ENCODE measurements at regions not wholly inside any gene's neighbourhood (a gene's known extent, or its start where the extent isn't known, plus 50 kb on each side); places are given as distances from the start of the nearest gene placed in this dataset.
"Not testable (repeated sequence)": the region's sequence is repeated elsewhere in the genome, so short reads cannot be mapped to it uniquely, and the experiment has no call there.

- peak in 1 of 5 donors; percentile 21 for DNase-seq
These were observed 73.9 kb upstream of the BACH2 start for GRCh38 chr6:90370493-90370959.

GRCh38 chr6:90369651-90370050 lies 73.0 kb upstream of the BACH2 start:
- DNase-seq = no peak

DNA sequence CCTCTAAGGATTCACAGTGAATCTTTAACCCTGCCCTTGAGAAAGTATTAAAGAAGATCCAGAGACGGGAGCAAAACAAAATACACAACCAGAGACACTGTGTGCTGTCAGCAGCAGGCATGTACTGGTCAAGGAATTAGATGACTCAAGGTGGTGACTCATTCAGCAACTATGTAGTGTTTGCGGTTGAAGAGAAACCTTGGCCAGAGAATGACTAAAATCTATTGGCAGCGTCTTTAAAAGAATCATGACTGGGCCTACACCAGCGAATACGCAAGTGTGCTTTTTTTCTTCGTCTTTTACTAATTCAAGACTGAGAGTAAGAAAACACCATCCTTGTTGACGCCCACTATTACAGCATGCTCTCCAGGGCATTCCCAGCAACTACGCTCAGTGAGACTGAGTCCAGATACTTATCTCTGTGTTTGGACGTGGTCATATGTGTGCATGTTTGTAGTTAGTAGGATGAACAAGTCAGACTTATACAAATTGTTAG lies 72.4 kb upstream of the BACH2 start:
- DNase-seq = peak in 1 of 5 donors; percentile 83

- DNase-seq = no peak
These were observed 72.0 kb upstream of the BACH2 start for GRCh38 chr6:90368601-90369000.

DNA sequence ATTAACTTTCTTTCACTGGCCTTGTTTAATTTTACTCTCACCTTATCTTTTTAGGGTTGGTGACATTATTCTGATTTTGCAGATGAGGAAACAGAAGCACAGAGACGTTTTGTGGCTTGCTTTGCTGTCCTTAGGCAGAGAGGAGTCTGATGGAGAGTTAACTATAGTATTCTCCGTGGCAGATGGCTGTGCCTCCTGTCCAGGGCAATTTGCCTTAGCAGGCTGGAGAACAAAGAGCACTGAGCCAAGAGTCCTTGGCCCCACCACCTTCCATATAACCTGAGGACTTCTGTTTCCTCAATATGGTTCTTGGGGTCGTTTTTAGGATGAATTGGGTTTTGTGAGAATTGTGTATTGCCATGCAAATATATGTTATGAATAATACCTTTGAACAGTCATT lies 71.4 kb upstream of the BACH2 start:
- no peak for DNase-seq

GRCh38 chr6:90365565-90366219 lies 69.0 kb upstream of the BACH2 start:
- no peak for DNase-seq

DNA sequence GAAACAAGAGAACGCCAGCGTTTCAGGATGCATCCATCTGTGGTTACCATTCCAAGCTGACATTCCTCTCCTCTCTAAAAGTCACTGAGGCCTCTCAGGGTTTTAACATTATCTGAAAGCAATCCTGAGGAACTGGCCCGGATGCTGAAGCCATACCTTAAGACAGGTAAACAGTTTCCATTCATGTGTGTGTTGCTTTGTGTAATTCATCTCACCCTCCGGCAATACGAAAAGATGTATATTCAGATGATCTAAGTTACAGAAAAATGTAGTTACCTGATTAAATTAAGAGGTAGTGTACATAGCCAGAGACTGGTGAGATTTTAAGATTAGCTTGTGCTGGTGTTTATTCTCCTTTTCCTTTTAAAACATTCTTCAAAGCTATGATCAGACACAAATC lies 68.4 kb upstream of the BACH2 start:
- DNase-seq = no peak

- DNase-seq = no peak
These were observed 67.6 kb upstream of the BACH2 start for GRCh38 chr6:90364286-90364685.

DNA sequence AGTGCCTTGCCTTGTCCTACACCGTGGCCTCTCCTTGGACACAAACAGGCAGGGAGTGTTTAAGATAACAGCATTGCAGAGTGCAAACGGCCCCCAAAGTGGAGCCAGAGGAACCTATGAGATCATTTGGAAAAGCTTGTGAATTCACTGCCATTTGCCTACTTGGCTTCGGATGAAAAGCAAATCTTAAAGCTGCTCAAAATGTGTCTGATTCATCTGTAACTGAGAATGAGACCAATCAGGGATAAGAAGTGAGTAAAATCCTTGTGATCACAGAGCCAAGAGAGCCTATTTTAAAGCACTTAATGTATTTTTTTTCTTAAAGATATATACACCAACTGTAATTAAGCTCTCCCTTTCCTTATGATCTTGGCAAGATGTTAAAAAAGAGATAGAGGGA lies 65.7 kb upstream of the BACH2 start:
- DNase-seq = no peak

- no peak for DNase-seq
These were observed 64.5 kb upstream of the BACH2 start for GRCh38 chr6:90361174-90361573.

DNA sequence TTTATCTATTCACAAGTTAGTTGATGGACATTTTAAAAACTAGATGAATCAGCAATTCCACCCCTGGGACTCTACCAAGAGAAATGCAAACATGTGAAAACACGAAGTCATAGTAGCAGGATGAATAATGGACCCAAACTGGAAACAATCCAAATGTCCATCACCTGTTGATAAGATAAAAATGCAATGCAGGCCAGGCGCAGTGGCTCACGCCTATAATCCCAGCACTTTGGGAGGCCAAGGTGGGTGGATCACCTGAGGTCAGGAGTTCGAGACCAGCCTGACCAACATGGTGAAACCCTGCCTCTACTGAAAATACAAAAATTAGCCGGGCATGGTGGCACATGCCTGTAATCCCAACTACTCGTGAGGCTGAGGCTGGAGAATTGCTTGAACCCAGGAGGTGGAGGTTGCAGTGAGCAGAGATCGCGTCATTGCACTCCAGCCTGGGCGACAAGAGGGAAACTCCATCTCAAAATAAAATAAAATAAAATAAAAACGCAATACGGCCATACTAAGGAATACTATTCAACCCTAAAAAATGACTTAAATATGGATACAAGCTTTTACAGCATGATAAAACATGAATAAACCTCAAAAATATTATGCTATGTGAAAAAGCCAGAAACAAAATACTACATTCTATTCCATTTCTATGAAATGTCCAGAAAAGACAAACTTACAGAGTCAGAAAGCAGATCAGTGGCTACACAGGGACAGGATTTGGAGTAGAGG lies 61.6 kb upstream of the BACH2 start:
- DNase-seq = not testable (repeated sequence)

DNA sequence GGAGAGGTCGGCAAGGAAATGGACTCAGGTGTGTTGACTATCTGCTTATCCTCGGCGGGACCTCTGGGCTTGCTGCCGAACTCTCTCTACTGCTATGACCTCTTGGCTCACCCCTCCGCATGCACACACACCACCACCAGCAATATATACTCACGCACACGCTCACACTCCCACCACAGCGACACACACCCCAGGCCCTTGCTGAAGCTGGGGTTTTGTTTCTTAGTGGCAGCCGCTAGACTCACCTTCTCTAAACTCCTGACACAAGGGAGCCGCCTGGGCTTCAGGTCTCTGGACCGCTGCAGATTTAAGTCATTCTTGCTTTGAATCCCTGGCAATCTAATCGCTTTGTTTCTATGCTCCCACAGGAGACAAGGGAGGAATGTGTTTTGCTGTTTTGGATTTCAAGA lies 59.4 kb upstream of the BACH2 start:
- no peak for DNase-seq

GRCh38 chr6:90354961-90355360 lies 58.3 kb upstream of the BACH2 start:
- no peak for DNase-seq

DNA sequence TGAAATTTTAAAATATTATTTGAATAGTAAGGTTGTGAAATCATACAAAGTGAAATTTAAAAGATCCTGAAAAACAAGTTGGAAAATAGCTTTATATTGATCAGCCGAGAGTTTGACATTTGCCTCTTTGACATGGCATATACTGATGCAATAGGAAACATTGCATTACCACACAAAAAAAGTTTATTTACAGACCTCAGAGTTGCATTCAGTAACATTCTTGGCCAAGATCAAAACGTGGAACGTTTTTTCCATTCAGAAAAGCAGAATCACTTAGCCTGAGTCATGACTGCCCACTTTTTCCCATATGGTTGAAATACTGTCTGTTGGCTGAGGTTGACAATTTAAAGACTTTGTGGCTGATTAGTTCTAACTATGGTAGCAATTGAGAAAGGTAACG lies 55.1 kb upstream of the BACH2 start:
- DNase-seq = no peak

GRCh38 chr6:90350689-90351554 lies 54.3 kb upstream of the BACH2 start:
- DNase-seq = peak in 4 of 5 donors; percentile 9 to 63 (median 16)

DNA sequence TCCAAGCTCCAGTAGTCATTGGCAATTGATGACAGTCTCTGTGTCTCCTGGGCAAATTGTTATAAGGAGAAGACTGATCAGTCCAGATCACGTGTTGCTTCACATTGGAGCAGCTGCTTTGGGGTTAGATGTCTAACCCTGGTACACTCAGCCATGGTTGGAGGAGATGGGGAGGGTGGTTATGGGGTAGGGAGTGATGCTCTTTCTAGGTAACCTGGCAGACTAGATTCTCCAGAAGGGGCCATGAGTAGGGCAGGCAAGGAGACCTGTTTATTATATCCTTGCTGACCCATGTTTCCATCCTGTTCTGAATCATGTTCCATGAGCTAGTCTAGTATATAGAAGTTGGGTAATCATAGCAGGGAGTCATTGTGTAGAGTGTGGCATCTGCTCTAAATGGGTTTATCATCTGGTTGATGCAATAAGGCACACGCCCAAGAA lies 50.8 kb upstream of the BACH2 start:
- DNase-seq = no peak

DNA sequence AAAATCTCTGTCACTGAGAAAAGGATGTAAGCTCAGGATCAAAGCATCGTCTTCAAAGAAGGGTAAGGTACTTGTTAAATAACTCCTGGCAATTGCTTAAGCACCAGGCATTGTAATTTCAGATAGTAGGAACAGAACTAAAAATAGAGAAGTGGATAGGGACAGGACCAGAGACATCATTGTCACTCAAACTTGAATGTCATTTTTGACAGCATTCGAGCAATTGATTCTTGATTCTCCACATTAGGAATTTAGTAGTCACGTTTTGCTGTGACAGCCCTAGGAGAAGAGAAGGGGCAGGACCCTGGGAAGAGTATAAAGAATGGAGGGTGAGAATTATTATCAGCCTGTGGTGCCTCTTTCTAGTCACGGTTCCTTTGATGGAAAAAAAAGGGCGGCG lies 50.1 kb upstream of the BACH2 start:
- DNase-seq = no peak

Data from T-helper 1 cell (primary cell).